ENCODE measurements at regions not wholly inside any gene's neighbourhood (a gene's known extent, or its start where the extent isn't known, plus 50 kb on each side); places are given as distances from the start of the nearest gene placed in this dataset.

- no peak for TF ChIP-seq CTCF (conservative IDR thresholded peaks at IDR 0.05)
- H3K27ac ChIP-seq: no peak overlapping the region
Observed at GRCh38 chr13:40146611-40147117, 491.2 kb downstream of the COG6 start.

GRCh38 chr13:40148101-40148500, 492.6 kb downstream of the COG6 start:
- no peak for TF ChIP-seq CTCF (conservative IDR thresholded peaks at IDR 0.05)
- H3K27ac ChIP-seq: no peak overlapping the region

GRCh38 chr13:40148742-40149141, 493.3 kb downstream of the COG6 start:
- no peak overlapping the region for H3K27ac ChIP-seq
- TF ChIP-seq CTCF (conservative IDR thresholded peaks at IDR 0.05): no peak

GRCh38 chr13:40149611-40150274, 494.3 kb downstream of the COG6 start:
- TF ChIP-seq CTCF (conservative IDR thresholded peaks at IDR 0.05): no peak

GRCh38 chr13:40151673-40152072, 496.2 kb downstream of the COG6 start:
- TF ChIP-seq CTCF (conservative IDR thresholded peaks at IDR 0.05): no peak
- H3K27ac ChIP-seq: no peak overlapping the region

More at GRCh38 chr13:40149611-40150274, 494.3 kb downstream of the COG6 start:
- H3K27ac ChIP-seq: no peak overlapping the region

- TF ChIP-seq CTCF (conservative IDR thresholded peaks at IDR 0.05): no peak
- no peak overlapping the region for H3K27ac ChIP-seq
Observed at GRCh38 chr13:40152145-40152544, 496.7 kb downstream of the COG6 start.

- TF ChIP-seq CTCF (conservative IDR thresholded peaks at IDR 0.05): no peak
- H3K27ac ChIP-seq: no peak overlapping the region
Observed at GRCh38 chr13:40152922-40153321, 497.5 kb downstream of the COG6 start.

Measured in VCaP (cell line).